Calu3 (cell line): ENCODE measurements at regions not wholly inside any gene's neighbourhood (a gene's known extent, or its start where the extent isn't known, plus 50 kb on each side); places are given as distances from the start of the nearest gene placed in this dataset.

Source experiments
- BruUV-seq: library from RNA; stranded (reverse); fragments of 400-500 nt; replicated peaks from 2 replicates; lab custom pipeline; 2021; lab: Mats Ljungman, UMichigan
- CTCF ChIA-PET: fragments of 300-600 bp; sonication (Branson Sonifier 250); formaldehyde crosslinking; loops from one replicate; lab custom pipeline; 2022; ENCODE audit warnings: antibody characterized with exemption; lab: Charles Lee
- DNase-seq: peaks from one replicate; pipeline ENCODE4 v3.0.0; 2022
- H3K27ac Mint-ChIP-seq: one replicate; pipeline ENCODE4 v1.8.0; 2022; ENCODE audit warnings: mixed read lengths; ENCODE audit not compliant: unreplicated experiment
- H3K27me3 Mint-ChIP-seq: one replicate; pipeline ENCODE4 v1.8.0; 2022; ENCODE audit warnings: mixed read lengths; ENCODE audit not compliant: unreplicated experiment
- H3K36me3 Mint-ChIP-seq: one replicate; pipeline ENCODE4 v1.8.0; 2022; ENCODE audit warnings: mild to moderate bottlenecking, moderate library complexity, mixed read lengths; ENCODE audit not compliant: insufficient read depth, unreplicated experiment
- H3K4me1 Mint-ChIP-seq: one replicate; pipeline ENCODE4 v1.8.0; 2022; ENCODE audit warnings: mild to moderate bottlenecking, low read depth, mixed read lengths; ENCODE audit not compliant: unreplicated experiment
- H3K4me3 Mint-ChIP-seq: one replicate; pipeline ENCODE4 v1.8.0; 2022; ENCODE audit warnings: mild to moderate bottlenecking, low read depth, moderate library complexity, mixed read lengths; ENCODE audit not compliant: unreplicated experiment
- H3K9me3 Mint-ChIP-seq: one replicate; pipeline ENCODE4 v1.8.0; 2022; ENCODE audit warnings: low read depth, mixed read lengths; ENCODE audit not compliant: unreplicated experiment
- intact Hi-C: fragments of 100-400 bp; cut with micrococcal nuclease; formaldehyde crosslinking; loops from one replicate; pipeline ENCODE4 v1.10.0; 2022; ENCODE audit not compliant: unreplicated experiment
- TF ChIP-seq, protein P1 (sequence below): fragments of 200-600 bp; IDR thresholded peaks from one replicate; pipeline ENCODE4 v1.8.0; 2022; ENCODE audit warnings: antibody characterized with exemption; ENCODE audit not compliant: unreplicated experiment

DNA sequence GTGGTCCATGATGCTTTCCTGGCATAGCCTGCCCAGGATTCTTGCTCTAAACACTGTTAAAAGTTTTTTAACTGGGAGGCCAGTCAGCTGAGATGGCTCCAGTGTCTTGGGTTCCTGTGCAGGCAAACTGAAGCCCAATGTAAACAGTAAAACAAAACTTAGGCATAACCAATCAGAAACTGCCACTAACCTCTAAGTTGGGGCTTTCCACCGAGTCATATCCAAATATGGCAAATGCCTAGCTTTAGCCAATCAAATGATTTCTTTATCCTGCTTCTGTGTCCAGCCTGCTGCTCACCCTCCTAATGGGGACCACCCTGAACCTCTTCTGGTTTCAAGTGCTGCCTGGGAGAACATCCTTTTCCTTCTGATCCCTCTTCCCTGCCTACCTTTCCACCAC is 277.9 kb downstream of the EMP1 start:
- H3K9me3 Mint-ChIP-seq: peaks cover 3% of the 10 kb centered on the region
- BruUV-seq: no TSS peak
- intact Hi-C loops: no loop called here
- TF ChIP-seq, protein P1, sequence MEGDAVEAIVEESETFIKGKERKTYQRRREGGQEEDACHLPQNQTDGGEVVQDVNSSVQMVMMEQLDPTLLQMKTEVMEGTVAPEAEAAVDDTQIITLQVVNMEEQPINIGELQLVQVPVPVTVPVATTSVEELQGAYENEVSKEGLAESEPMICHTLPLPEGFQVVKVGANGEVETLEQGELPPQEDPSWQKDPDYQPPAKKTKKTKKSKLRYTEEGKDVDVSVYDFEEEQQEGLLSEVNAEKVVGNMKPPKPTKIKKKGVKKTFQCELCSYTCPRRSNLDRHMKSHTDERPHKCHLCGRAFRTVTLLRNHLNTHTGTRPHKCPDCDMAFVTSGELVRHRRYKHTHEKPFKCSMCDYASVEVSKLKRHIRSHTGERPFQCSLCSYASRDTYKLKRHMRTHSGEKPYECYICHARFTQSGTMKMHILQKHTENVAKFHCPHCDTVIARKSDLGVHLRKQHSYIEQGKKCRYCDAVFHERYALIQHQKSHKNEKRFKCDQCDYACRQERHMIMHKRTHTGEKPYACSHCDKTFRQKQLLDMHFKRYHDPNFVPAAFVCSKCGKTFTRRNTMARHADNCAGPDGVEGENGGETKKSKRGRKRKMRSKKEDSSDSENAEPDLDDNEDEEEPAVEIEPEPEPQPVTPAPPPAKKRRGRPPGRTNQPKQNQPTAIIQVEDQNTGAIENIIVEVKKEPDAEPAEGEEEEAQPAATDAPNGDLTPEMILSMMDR: no peak
- DNase-seq: no peak
- H3K4me3 Mint-ChIP-seq: no peak overlapping the region
- H3K27me3 Mint-ChIP-seq: no peaks in the 10 kb centered on the region
- H3K4me1 Mint-ChIP-seq: no peaks in the 10 kb centered on the region
- no peak overlapping the region for H3K27ac Mint-ChIP-seq
- H3K36me3 Mint-ChIP-seq: no peaks in the 10 kb centered on the region
- CTCF ChIA-PET: no interaction called here

DNA sequence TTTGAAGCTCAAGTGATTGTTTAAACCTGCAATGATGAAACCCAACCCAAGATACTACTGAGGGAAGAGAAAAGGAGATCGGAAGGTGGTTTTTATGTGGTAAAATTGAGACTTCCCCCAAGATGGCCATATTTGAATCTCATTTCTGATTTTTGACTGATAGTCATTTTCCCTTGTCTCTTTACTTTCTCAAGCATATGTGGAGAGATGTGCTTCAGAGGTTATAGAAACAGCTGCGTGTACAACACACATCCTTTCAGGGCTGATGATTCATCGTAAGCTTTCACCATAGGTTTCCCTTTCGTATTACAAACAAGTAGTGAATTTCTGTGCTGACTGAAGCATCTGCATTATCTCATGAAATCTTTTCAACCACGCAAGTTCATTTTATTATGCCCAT is 276.2 kb downstream of the EMP1 start:
- Mint-ChIP-seq H3K9me3 (peaks cover 3% of the 10 kb centered on the region), H3K27me3 (no peaks in the 10 kb centered on the region), H3K4me1 (no peaks in the 10 kb centered on the region), H3K27ac (no peak overlapping the region), H3K4me3 (no peak overlapping the region), H3K36me3 (no peaks in the 10 kb centered on the region)
- no peak for DNase-seq
- TF ChIP-seq, protein P1: no peak
- intact Hi-C loops: no loop called here
- no TSS peak for BruUV-seq
- CTCF ChIA-PET: interaction anchor here (1.3 kb wide), 1 partner anchor 10 kb away, joined by 3 read pairs; no protein-coding TSS in a partner anchor

DNA sequence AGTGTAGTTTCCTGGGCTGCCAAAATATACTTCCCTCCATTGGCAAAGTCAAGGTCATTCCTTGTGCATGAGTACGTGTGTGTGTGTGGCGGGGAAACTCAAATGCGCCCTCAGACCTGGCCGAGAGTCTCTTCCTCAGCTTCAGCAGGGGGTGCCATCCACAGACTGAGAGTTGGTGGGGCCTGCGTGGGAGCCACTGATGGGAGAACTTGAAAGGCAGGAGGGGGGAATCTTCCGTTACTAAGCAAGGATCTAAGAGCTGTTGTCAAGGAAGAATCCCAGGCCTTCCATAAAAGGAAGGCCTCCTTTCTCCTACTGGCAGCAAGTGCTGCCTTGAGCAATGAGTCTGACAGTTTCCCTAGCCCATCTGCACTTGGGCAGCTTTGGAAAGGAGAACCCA is 274.9 kb downstream of the EMP1 start:
- no peaks in the 10 kb centered on the region for H3K36me3 Mint-ChIP-seq
- no peaks in the 10 kb centered on the region for H3K4me1 Mint-ChIP-seq
- no peaks in the 10 kb centered on the region for H3K9me3 Mint-ChIP-seq
- no peak overlapping the region for H3K27ac Mint-ChIP-seq
- CTCF ChIA-PET: interaction anchor here (1.3 kb wide), 1 partner anchor 11 kb away, joined by 3 read pairs; no protein-coding TSS in a partner anchor
- H3K27me3 Mint-ChIP-seq: no peaks in the 10 kb centered on the region
- TF ChIP-seq, protein P1: no peak
- H3K4me3 Mint-ChIP-seq: no peak overlapping the region
- BruUV-seq: no TSS peak
- DNase-seq: no peak
- intact Hi-C loops: no loop called here

DNA sequence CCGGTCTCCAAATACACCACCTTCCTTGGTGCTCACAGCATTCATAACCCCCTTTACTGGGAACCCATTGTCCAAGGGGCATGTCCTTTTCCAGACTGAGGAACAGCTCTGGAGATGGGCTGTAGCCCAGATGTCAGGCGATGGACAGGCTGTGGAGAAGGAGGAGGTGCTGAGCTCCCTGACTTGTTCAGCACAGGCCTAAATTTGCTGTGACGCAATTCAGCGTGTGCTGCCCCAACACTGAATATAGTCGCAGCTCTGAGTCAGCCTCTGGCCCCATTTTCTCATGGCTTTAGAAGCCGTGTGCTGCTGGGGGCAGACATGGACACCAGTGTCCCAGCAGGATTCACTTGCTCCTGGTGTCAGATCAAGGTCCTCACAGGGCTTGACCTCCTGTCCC is 269.1 kb downstream of the EMP1 start:
- TF ChIP-seq, protein P1: no peak
- intact Hi-C loops: no loop called here
- Mint-ChIP-seq H3K27me3 (no peaks in the 10 kb centered on the region), H3K36me3 (no peaks in the 10 kb centered on the region), H3K4me1 (no peaks in the 10 kb centered on the region), H3K27ac (no peak overlapping the region), H3K4me3 (no peak overlapping the region), H3K9me3 (no peaks in the 10 kb centered on the region)
- no peak for DNase-seq
- no TSS peak for BruUV-seq
- CTCF ChIA-PET: no interaction called here
